HUES6 (cell line): ENCODE measurements at regions not wholly inside any gene's neighbourhood (a gene's known extent, or its start where the extent isn't known, plus 50 kb on each side); places are given as distances from the start of the nearest gene placed in this dataset.

Source experiments
- H3K27ac ChIP-seq: 2 replicates; pipeline ENCODE4 v1.7.0; 2013; ENCODE audit warnings: low read depth, mild to moderate bottlenecking, low read length, inconsistent platforms
- H3K27me3 ChIP-seq: 2 replicates; pipeline ENCODE4 v1.6.1; 2013; ENCODE audit warnings: low read length; ENCODE audit not compliant: control insufficient read depth, insufficient read depth
- H3K36me3 ChIP-seq: 2 replicates; pipeline ENCODE4 v1.6.1; 2013; ENCODE audit warnings: low read length; ENCODE audit not compliant: control insufficient read depth, insufficient read depth
- H3K4me1 ChIP-seq: 2 replicates; pipeline ENCODE4 v1.6.1; 2013; ENCODE audit warnings: low read length; ENCODE audit not compliant: control insufficient read depth, insufficient read depth
- H3K4me3 ChIP-seq: 2 replicates; pipeline ENCODE4 v1.5.1; 2013; ENCODE audit warnings: low read depth, low read length
- H3K9ac ChIP-seq: one replicate; pipeline ENCODE4 v1.6.1; 2013; ENCODE audit warnings: mild to moderate bottlenecking, low read length
- H3K9me3 ChIP-seq: 2 replicates; pipeline ENCODE4 v1.6.1; 2013; ENCODE audit warnings: low read depth, low read length; ENCODE audit not compliant: control insufficient read depth, insufficient read depth

DNA sequence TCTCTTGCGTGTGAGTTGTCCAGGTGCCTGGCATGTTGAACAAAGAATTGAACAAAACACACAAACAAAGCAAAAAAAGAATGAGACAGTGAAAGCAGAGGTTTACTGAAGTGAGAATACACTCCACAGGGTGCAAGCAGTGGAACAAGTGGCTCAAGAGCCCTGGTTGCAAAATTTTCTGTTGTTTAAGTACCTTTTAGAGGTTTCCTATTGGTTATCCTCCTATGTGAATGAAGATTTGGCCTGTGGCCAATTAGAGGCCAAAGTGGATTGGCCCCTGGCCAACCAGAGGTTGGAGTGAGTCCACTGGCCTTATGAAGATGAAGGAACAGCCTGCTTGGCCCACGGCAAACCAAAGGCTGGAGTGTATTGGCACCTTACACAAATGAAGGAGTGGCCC, 1188.5 kb upstream of the NRXN1 start:
- H3K27ac ChIP-seq, result no peak overlapping the region
- H3K27me3 ChIP-seq, result no peaks in the 10 kb centered on the region
- H3K9ac ChIP-seq, result no peak overlapping the region
- no peaks in the 10 kb centered on the region for H3K36me3 ChIP-seq
- no peaks in the 10 kb centered on the region for H3K4me1 ChIP-seq
- no peak overlapping the region for H3K4me3 ChIP-seq
- no peaks in the 10 kb centered on the region for H3K9me3 ChIP-seq

DNA sequence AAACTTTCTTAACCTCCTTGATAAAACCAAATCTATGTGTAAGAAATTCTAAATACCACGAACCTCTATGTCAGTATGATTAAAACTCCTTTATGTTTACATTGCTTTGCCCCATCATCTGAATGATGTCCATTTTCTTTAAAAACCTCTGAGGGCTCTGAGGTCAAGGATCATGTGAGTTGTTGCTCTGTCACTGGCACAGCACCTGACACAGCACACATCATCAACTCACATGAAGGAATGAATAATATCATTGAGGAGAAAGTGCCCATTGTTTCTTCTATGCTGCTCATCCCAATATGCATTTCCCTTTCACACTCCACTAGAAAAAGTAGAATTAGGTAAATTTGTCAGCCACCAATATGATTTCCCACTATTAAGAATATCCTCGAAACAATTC, 1178.7 kb upstream of the NRXN1 start:
- H3K4me3 ChIP-seq, result no peak overlapping the region
- no peak overlapping the region for H3K9ac ChIP-seq
- no peaks in the 10 kb centered on the region for H3K9me3 ChIP-seq
- no peak overlapping the region for H3K27ac ChIP-seq
- no peaks in the 10 kb centered on the region for H3K4me1 ChIP-seq
- no peaks in the 10 kb centered on the region for H3K27me3 ChIP-seq
- H3K36me3 ChIP-seq, result no peaks in the 10 kb centered on the region

DNA sequence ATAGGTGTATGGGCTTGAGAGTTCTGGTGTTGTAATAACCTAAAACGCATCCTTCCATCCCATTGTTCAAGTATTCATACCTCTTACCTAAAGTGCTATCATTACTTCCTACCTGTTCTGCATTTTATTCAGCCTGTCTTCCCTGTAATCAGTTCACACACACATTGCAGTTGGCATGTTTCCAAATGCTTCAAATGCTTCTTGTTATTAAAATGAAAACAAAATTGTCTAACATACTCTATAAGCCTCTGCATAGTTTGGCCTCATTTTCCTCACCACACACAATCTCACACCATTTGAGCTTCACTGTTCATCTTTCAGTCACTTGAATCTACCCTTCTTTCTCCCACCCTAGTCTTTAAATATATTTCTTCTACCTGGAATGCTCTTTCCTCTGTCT, 1178.2 kb upstream of the NRXN1 start:
- no peaks in the 10 kb centered on the region for H3K36me3 ChIP-seq

DNA sequence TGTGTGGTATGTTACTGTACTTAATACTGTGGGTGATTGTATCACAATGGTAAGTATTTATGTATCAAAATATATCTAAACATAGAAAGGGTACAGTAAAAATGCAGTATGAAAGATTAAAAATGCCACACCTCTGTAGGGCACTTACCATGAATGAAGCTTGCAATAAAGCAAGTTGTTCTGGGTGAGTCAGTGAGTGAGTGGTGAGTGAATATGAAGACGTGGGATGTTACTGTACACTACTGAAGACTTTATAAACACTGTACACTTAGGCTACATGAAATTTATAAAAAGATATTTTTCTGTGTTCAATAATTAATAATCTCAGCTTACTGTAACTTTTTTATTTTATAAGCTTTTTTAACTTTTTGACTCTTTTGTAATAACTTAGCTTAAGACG, 1162.4 kb upstream of the NRXN1 start:
- no peaks in the 10 kb centered on the region for H3K36me3 ChIP-seq
- no peak overlapping the region for H3K27ac ChIP-seq
- no peak overlapping the region for H3K9ac ChIP-seq
- H3K27me3 ChIP-seq, result no peaks in the 10 kb centered on the region
- H3K4me1 ChIP-seq, result peaks cover 3% of the 10 kb centered on the region; the same call in 1 of the 2 replicates
- no peak overlapping the region for H3K4me3 ChIP-seq
- no peaks in the 10 kb centered on the region for H3K9me3 ChIP-seq

More for the DNA sequence above, 1178.2 kb upstream of the NRXN1 start:
- no peaks in the 10 kb centered on the region for H3K9me3 ChIP-seq
- H3K27ac ChIP-seq, result no peak overlapping the region
- H3K9ac ChIP-seq, result no peak overlapping the region
- no peaks in the 10 kb centered on the region for H3K4me1 ChIP-seq
- no peak overlapping the region for H3K4me3 ChIP-seq
- H3K27me3 ChIP-seq, result no peaks in the 10 kb centered on the region

DNA sequence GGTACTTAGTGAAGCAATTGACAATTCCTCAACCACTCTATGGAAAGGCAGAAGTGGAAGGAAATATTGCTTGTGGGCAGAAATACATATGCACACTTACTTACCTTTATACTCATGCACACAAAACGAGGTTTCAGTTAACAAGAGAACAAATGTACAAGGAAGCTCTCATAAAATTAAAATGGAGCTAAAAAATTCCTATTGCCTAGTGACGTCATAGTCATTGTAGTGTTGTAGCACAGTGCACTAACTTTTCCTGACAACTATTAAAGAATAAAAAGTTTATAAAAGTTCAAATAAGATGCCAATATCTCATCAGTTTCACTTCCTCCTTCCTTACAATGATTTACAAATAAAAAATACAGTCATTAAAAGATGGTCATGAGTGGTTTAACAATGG, 1161.9 kb upstream of the NRXN1 start:
- peak overlapping the region; percentile 32 for H3K9ac ChIP-seq
- H3K27me3 ChIP-seq, result no peaks in the 10 kb centered on the region
- no peaks in the 10 kb centered on the region for H3K36me3 ChIP-seq
- H3K27ac ChIP-seq, result peak overlapping the region; percentile 77; the same call in 1 of the 2 replicates
- H3K4me3 ChIP-seq, result no peak overlapping the region
- peaks cover 3% of the 10 kb centered on the region; the same call in 1 of the 2 replicates for H3K4me1 ChIP-seq
- no peaks in the 10 kb centered on the region for H3K9me3 ChIP-seq

DNA sequence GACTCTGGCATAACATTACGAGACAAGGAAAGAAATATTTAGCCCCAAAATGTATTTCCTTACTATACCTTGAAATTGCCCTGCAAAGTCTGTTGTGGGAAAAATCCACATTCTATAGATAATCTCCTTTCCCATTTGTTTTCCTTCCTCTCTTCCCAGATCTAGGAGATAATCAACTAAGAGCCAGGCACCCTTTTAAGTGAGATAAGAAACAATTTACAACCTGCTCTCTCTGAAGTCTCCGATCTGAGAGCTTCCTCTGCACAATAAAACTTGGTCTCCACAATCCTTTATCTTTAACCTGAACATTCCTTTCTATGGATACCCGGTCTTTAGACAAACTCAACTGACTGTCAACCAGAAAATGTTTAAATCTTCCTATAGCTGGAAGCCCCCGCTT, 1160.7 kb upstream of the NRXN1 start:
- Histone ChIP-seq H3K9ac (peak overlapping the region; percentile 64), H3K4me3 (no peak overlapping the region), H3K36me3 (no peaks in the 10 kb centered on the region), H3K27ac (peak overlapping the region; percentile 92; the same call in 1 of the 2 replicates), H3K4me1 (peaks cover 3% of the 10 kb centered on the region; the same call in 1 of the 2 replicates), H3K9me3 (no peaks in the 10 kb centered on the region; the same call in 1 of the 2 replicates), H3K27me3 (no peaks in the 10 kb centered on the region)

DNA sequence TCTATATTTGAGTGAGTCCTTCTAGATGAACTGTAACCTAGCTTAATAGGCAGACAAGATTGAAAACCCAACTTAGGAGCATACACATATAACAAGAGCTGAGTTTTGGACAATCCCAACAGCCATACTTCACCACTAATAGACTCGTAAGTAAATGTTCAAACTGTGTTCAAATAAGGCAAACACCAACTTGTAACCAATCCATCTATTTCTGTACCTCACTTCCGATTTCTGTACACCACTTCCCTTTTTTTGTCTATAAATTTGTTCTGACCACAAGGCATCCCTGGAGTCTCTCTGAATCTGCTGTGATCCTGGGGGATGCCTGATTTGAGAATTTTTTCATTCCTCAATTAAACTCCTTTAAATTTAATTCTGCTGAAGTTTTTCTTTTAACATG, 1149.1 kb upstream of the NRXN1 start:
- Histone ChIP-seq H3K9ac (no peak overlapping the region), H3K9me3 (peaks cover 22% of the 10 kb centered on the region; the same call in 1 of the 2 replicates), H3K4me1 (no peaks in the 10 kb centered on the region), H3K4me3 (no peak overlapping the region), H3K27me3 (no peaks in the 10 kb centered on the region), H3K27ac (no peak overlapping the region), H3K36me3 (no peaks in the 10 kb centered on the region)

DNA sequence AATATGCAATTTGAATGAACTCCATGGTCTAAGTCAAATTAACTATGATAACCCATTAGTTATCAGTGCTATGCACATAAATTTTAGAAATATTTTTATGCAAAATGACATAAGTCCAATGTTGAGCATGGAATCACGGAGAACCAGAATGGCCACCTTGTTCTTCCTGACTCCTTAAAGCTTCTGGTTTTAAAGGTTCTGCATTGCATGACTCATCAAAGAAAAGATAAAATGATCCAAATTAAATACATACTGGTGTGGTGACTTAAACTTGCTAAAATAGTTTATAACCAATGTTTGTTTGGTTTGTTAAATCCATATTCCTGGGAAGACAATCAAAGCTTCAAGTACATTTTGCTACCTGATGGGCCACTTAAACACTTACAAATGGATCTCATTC, 1146.9 kb upstream of the NRXN1 start:
- Histone ChIP-seq H3K4me3 (no peak overlapping the region), H3K4me1 (no peaks in the 10 kb centered on the region), H3K9me3 (peaks cover 30% of the 10 kb centered on the region), H3K27me3 (no peaks in the 10 kb centered on the region), H3K36me3 (no peaks in the 10 kb centered on the region), H3K27ac (no peak overlapping the region), H3K9ac (no peak overlapping the region)

DNA sequence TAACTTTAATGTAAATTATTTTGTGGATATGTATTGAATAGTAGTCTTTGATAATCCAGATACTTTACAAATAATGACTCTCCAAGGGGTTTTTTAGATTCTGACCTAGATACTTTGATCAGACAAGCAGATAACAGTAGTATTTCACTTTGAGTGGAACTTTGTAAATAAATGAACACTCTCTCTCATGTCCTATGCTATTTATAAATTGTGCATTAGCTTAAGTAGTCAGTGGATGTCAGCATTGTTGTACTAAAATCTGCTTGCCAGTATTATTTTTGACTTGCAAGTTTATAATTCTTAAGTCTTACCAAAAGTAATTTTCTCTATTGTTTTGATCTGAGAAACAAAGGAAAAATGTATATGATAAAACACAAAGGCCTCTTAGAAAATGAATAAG, 1113.1 kb upstream of the NRXN1 start:
- no peaks in the 10 kb centered on the region for H3K4me1 ChIP-seq
- no peak overlapping the region for H3K9ac ChIP-seq
- H3K27ac ChIP-seq, result no peak overlapping the region
- no peak overlapping the region for H3K4me3 ChIP-seq
- H3K9me3 ChIP-seq, result no peaks in the 10 kb centered on the region
- H3K27me3 ChIP-seq, result no peaks in the 10 kb centered on the region
- H3K36me3 ChIP-seq, result no peaks in the 10 kb centered on the region

DNA sequence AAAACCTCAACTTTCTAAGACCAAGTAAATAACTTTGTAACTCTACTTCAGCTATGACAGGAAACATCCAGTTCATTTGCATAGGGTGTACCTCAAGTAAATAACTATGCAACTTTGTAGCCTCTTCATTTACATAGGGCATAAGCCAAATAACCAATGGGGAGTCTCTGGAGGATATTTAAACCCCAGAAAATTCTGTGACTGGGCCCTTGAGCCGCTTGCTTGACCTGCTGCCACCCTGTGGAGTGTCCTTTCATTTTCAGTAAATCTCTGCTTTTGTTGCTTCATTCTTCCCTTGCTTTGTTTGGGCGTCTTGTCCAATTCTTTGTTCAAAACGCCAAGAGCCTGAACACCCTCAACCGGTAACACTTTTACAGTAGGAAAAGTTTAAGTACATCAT, 1112.7 kb upstream of the NRXN1 start:
- Histone ChIP-seq H3K27me3 (no peaks in the 10 kb centered on the region), H3K4me1 (no peaks in the 10 kb centered on the region), H3K4me3 (no peak overlapping the region), H3K9ac (no peak overlapping the region), H3K36me3 (no peaks in the 10 kb centered on the region), H3K9me3 (no peaks in the 10 kb centered on the region), H3K27ac (no peak overlapping the region)

DNA sequence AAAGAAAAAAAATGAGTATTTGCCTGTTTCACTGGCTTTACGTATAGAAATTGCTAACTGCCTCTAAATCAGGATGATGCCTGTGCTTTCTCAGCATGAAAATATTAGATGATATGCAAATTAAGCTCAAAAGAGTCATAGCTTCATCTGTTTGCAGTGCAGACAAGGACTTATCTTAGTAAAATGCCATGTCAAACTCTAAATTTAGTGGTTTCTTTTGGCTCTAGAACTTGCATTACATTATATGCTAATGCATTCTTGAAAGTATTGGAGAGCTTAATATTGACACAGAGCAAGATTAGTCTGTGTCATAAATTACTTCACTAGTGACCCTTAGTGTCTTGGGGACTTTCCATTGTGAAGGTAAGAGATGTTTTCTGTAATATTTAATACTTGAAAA, 1109.1 kb upstream of the NRXN1 start:
- H3K27me3 ChIP-seq, result no peaks in the 10 kb centered on the region
- no peak overlapping the region for H3K27ac ChIP-seq
- no peaks in the 10 kb centered on the region for H3K9me3 ChIP-seq
- H3K9ac ChIP-seq, result no peak overlapping the region
- H3K4me1 ChIP-seq, result no peaks in the 10 kb centered on the region
- H3K4me3 ChIP-seq, result no peak overlapping the region
- no peaks in the 10 kb centered on the region for H3K36me3 ChIP-seq

DNA sequence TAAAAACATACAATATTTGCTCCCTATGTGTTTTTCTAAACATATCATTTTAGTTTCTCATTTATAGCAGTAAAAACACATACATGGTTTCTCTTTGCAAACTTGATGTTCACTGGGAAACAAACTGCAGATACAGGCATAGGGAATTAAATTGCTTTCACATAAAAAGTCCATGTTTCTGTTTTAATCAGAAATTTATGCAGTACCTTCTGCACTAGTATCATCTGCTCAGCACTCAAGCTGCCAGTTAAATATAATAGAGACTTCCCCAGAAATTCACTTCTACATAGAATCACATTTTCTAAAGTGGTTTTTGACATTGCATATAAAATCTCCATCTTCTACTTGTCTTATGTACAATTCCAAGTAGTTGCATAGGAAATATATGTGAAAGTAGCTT, 1107.3 kb upstream of the NRXN1 start:
- Histone ChIP-seq H3K9ac (no peak overlapping the region), H3K27ac (no peak overlapping the region)

More for the DNA sequence above, 1107.3 kb upstream of the NRXN1 start:
- Histone ChIP-seq H3K9me3 (no peaks in the 10 kb centered on the region), H3K36me3 (no peaks in the 10 kb centered on the region), H3K4me1 (no peaks in the 10 kb centered on the region), H3K4me3 (no peak overlapping the region), H3K27me3 (no peaks in the 10 kb centered on the region)
